SK-N-SH treated with all-trans-retinoic acid at 6 μM for 48 hours (cell line): ENCODE measurements at regions not wholly inside any gene's neighbourhood (a gene's known extent, or its start where the extent isn't known, plus 50 kb on each side); places are given as distances from the start of the nearest gene placed in this dataset.

Source experiments
- ATAC-seq: fragments of 200-7000 bp; cut with Tn5 transposase; 3 replicates; pipeline ENCODE4 v1.9.1; 2020; ENCODE audit warnings: mild to moderate bottlenecking, moderate library complexity
- ARNTL ChIP-seq: fragments of 450-650 bp; formaldehyde crosslinking; IDR thresholded peaks from 2 replicates; pipeline ENCODE4 v1.5.0; 2020; ENCODE audit warnings: low read depth, mild to moderate bottlenecking, moderate library complexity, borderline replicate concordance
- BACH2 ChIP-seq: fragments of 250-450 bp; sonication (Bioruptor Pico); IDR thresholded peaks from 2 replicates; pipeline ENCODE4 v1.9.0; 2021; ENCODE audit warnings: mild to moderate bottlenecking, borderline replicate concordance
- CSDC2 ChIP-seq: fragments of 250-450 bp; sonication (Bioruptor Pico); IDR thresholded peaks from 2 replicates; pipeline ENCODE4 v1.5.0; 2020; ENCODE audit warnings: mild to moderate bottlenecking, moderate library complexity
- CSRNP3 ChIP-seq: fragments of 250-450 bp; sonication (Bioruptor Pico); IDR thresholded peaks from 2 replicates; pipeline ENCODE4 v1.5.1; 2021; ENCODE audit warnings: mild to moderate bottlenecking, moderate library complexity
- ESRRG ChIP-seq: fragments of 250-450 bp; sonication (Bioruptor Pico); IDR thresholded peaks from 2 replicates; pipeline ENCODE4 v1.6.1; 2021; ENCODE audit warnings: mild to moderate bottlenecking
- GLIS3 ChIP-seq: fragments of 250-450 bp; sonication (Bioruptor Pico); IDR thresholded peaks from 2 replicates; pipeline ENCODE4 v1.5.0; 2020; ENCODE audit warnings: mild to moderate bottlenecking, moderate library complexity
- ISL1 ChIP-seq: fragments of 250-450 bp; sonication (Bioruptor Pico); IDR thresholded peaks from 2 replicates; pipeline ENCODE4 v2.1.2; 2022; ENCODE audit warnings: mild to moderate bottlenecking, moderate library complexity
- OSR1 ChIP-seq: fragments of 250-450 bp; sonication (Bioruptor Pico); IDR thresholded peaks from 2 replicates; pipeline ENCODE4 v1.8.0; 2022; ENCODE audit warnings: moderate library complexity, mild to moderate bottlenecking, inconsistent platforms
- POU6F1 ChIP-seq: fragments of 250-450 bp; sonication (Bioruptor Pico); IDR thresholded peaks from 2 replicates; pipeline ENCODE4 v1.8.0; 2021; ENCODE audit warnings: low read depth, mild to moderate bottlenecking, moderate library complexity, borderline replicate concordance
- PPARA ChIP-seq: fragments of 250-450 bp; sonication (Bioruptor Pico); IDR thresholded peaks from 2 replicates; pipeline ENCODE4 v1.5.0; 2020; ENCODE audit warnings: mild to moderate bottlenecking, borderline replicate concordance
- RARB ChIP-seq: fragments of 250-450 bp; sonication (Bioruptor Pico); IDR thresholded peaks from 2 replicates; pipeline ENCODE4 v1.8.0; 2021; ENCODE audit warnings: mild to moderate bottlenecking, moderate library complexity
- TCF4 ChIP-seq: fragments of 250-450 bp; sonication (Bioruptor Pico); IDR thresholded peaks from 2 replicates; pipeline ENCODE4 v1.8.0; 2021; ENCODE audit warnings: mild to moderate bottlenecking, moderate library complexity, borderline replicate concordance
- TOX ChIP-seq: fragments of 250-450 bp; sonication (Bioruptor Pico); IDR thresholded peaks from 2 replicates; pipeline ENCODE4 v1.8.0; 2021; ENCODE audit warnings: mild to moderate bottlenecking, moderate library complexity, borderline replicate concordance
- TSHZ2 ChIP-seq: fragments of 250-450 bp; sonication (Bioruptor Pico); IDR thresholded peaks from 2 replicates; pipeline ENCODE4 v1.5.0; 2020; ENCODE audit warnings: mild to moderate bottlenecking, moderate library complexity
- ZC3H10 ChIP-seq: fragments of 250-450 bp; sonication (Bioruptor Pico); IDR thresholded peaks from 2 replicates; pipeline ENCODE4 v1.5.1; 2021; ENCODE audit warnings: mild to moderate bottlenecking, moderate library complexity
- ZFP3 ChIP-seq: fragments of 250-450 bp; sonication (Bioruptor Pico); IDR thresholded peaks from 2 replicates; pipeline ENCODE4 v1.5.0; 2020; ENCODE audit warnings: mild to moderate bottlenecking, moderate library complexity
- ZFP30 ChIP-seq: fragments of 450-650 bp; formaldehyde crosslinking; IDR thresholded peaks from 2 replicates; pipeline ENCODE4 v1.5.0; 2022; ENCODE audit warnings: mild to moderate bottlenecking, moderate library complexity
- ZNF565 ChIP-seq: fragments of 450-650 bp; formaldehyde crosslinking; conservative IDR thresholded peaks from 2 replicates; pipeline ENCODE4 v1.5.0; 2020; ENCODE audit warnings: low read depth, mild to moderate bottlenecking, moderate library complexity
- ZNF70 ChIP-seq: fragments of 450-650 bp; formaldehyde crosslinking; IDR thresholded peaks from 2 replicates; pipeline ENCODE4 v1.5.0; 2020; ENCODE audit warnings: mild to moderate bottlenecking, moderate library complexity
- ZNF8 ChIP-seq: fragments of 450-650 bp; formaldehyde crosslinking; IDR thresholded peaks from 2 replicates; pipeline ENCODE4 v1.5.0; 2020; ENCODE audit warnings: mild to moderate bottlenecking, moderate library complexity
- TF ChIP-seq, protein P1 (sequence below): fragments of 250-450 bp; sonication (Bioruptor Pico); IDR thresholded peaks from 2 replicates; pipeline ENCODE4 v1.8.0; 2020; ENCODE audit warnings: mild to moderate bottlenecking, moderate library complexity, borderline replicate concordance

DNA sequence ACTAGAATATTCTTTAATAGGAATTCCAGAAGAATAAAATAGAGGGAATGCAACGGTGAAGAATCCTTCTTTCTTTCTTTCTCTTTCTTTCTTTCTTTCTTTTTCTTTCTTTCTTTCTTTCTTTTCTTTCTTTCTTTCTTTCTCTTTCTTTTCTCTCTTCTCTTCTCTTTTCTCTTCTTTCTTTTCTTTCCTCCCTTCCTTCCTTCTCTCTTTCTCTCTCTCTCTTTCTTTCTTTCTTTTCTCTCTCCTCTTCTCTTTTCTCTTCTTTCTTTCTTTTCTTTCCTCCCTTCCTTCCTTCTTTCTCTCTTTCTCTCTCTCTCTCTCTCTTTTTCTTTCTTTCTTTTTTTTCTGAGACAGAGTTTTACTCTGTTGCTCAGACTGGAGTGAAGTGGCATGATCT lies 160.8 kb upstream of the PRICKLE1 start:
- TF ChIP-seq, protein P1, sequence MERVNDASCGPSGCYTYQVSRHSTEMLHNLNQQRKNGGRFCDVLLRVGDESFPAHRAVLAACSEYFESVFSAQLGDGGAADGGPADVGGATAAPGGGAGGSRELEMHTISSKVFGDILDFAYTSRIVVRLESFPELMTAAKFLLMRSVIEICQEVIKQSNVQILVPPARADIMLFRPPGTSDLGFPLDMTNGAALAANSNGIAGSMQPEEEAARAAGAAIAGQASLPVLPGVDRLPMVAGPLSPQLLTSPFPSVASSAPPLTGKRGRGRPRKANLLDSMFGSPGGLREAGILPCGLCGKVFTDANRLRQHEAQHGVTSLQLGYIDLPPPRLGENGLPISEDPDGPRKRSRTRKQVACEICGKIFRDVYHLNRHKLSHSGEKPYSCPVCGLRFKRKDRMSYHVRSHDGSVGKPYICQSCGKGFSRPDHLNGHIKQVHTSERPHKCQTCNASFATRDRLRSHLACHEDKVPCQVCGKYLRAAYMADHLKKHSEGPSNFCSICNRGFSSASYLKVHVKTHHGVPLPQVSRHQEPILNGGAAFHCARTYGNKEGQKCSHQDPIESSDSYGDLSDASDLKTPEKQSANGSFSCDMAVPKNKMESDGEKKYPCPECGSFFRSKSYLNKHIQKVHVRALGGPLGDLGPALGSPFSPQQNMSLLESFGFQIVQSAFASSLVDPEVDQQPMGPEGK (CRISPR knock-in tag), result no peak
- TF ChIP-seq ESRRG (CRISPR knock-in tag) (no peak), ISL1 (CRISPR knock-in tag) (no peak), ZNF8 (CRISPR knock-in tag) (no peak), CSRNP3 (no peak), ZNF565 (CRISPR knock-in tag) (no peak), TCF4 (CRISPR knock-in tag) (no peak), CSDC2 (no peak), ZFP30 (no peak), POU6F1 (CRISPR knock-in tag) (no peak)
- ATAC-seq, result no peak

- TF ChIP-seq CSDC2 (no peak), POU6F1 (CRISPR knock-in tag) (no peak), ZNF70 (no peak), GLIS3 (CRISPR knock-in tag) (no peak), ZFP3 (CRISPR knock-in tag) (no peak), RARB (no peak), TOX (CRISPR knock-in tag) (no peak), BACH2 (CRISPR knock-in tag) (no peak), CSRNP3 (no peak), ESRRG (CRISPR knock-in tag) (no peak), ZFP30 (no peak), TSHZ2 (no peak), ZC3H10 (CRISPR knock-in tag) (no peak), ZNF8 (CRISPR knock-in tag) (no peak), TCF4 (CRISPR knock-in tag) (no peak), ISL1 (CRISPR knock-in tag) (no peak), PPARA (no peak), OSR1 (CRISPR knock-in tag) (no peak), ARNTL (CRISPR knock-in tag) (no peak)
- TF ChIP-seq, protein P1 (CRISPR knock-in tag), result no peak
These were observed 159.7 kb upstream of the PRICKLE1 start for GRCh38 chr12:42749239-42749638.

More at GRCh38 chr12:42749239-42749638, 159.7 kb upstream of the PRICKLE1 start:
- no peak for ATAC-seq
